ENCODE measurements at regions not wholly inside any gene's neighbourhood (a gene's known extent, or its start where the extent isn't known, plus 50 kb on each side); places are given as distances from the start of the nearest gene placed in this dataset.

GRCh38 chr6:77183447-77183846 is 279.8 kb downstream of the HTR1B start:
- no peak overlapping the region for H3K4me3 ChIP-seq (ENCODE audit: control insufficient read depth in 2 of 3, extremely low read depth in 1 of 3, insufficient read depth in 2 of 3, low read depth in 1 of 3, low read length in 3 of 3)
- H3K79me2 ChIP-seq (ENCODE audit: control insufficient read depth, insufficient read depth, low read length), result no peaks in the 10 kb centered on the region
- no peak overlapping the region for H3K4me2 ChIP-seq (ENCODE audit: control insufficient read depth, extremely low read depth, insufficient read depth, low read depth, low read length)
- no peak overlapping the region for H3K27ac ChIP-seq (ENCODE audit: control insufficient read depth, insufficient read depth, low read length)
- H3K27me3 ChIP-seq (ENCODE audit: control insufficient read depth, extremely low read depth, insufficient read depth, low read length), result no peaks in the 10 kb centered on the region
- H4K20me1 ChIP-seq (ENCODE audit: control insufficient read depth, extremely low read depth, insufficient read depth, low read length), result no peaks in the 10 kb centered on the region
- H2AFZ ChIP-seq (ENCODE audit: control insufficient read depth, low read length), result no peak overlapping the region
- FAIRE-seq, result no peak
- dilution Hi-C loops (cut with MboI; ENCODE audit: extremely low pct_ligation_motif_present, low sequenced_read_pairs), result no loop called here
- no peaks in the 10 kb centered on the region for H3K9me1 ChIP-seq (ENCODE audit: control insufficient read depth, extremely low read depth, insufficient read depth, low read length)
- no peaks in the 10 kb centered on the region for H3K36me3 ChIP-seq (ENCODE audit: control insufficient read depth in 2 of 2, extremely low read depth in 1 of 2, insufficient read depth in 2 of 2, low read length in 2 of 2)
- H3K9ac ChIP-seq (ENCODE audit: control insufficient read depth, extremely low read depth, insufficient read depth, low read length), result no peak overlapping the region
- H3K4me1 ChIP-seq (ENCODE audit: control insufficient read depth, extremely low read depth, insufficient read depth, low read length), result no peaks in the 10 kb centered on the region
- TF ChIP-seq EZH2 (IDR thresholded peaks at IDR 0.05; ENCODE audit: low read length) (no peak), CTCF (optimal IDR thresholded peaks at IDR 0.05 in 1 of 3, IDR thresholded peaks at IDR 0.05 in 1 of 3, conservative IDR thresholded peaks at IDR 0.05 in 1 of 3; ENCODE audit: extremely low read depth in 1 of 3, insufficient read depth in 2 of 3, low read length in 3 of 3) (no peak)
- no peak for DNase-seq (ENCODE audit: low read depth, low spot score)
- H3K9me3 ChIP-seq (ENCODE audit: control insufficient read depth, low read depth, low read length), result no peaks in the 10 kb centered on the region

DNA sequence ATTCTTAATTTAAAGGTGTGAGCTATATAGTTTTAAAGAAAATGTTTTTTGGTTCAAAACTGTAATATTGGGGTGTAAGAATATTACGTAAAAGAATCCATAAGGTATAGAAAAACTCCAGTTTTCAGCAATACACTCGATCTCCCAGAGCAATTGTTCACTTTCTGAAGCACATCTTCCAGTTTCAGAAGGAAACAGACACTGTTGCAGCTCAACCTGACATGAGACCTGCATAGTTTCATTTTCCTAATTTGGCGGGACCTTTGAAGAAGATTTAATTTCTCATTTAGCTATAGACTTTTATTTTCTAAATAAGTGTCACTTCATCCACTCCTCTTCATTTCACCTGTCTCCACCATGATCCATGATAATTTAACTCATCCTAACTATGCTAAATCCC is 281.5 kb downstream of the HTR1B start:
- no peak overlapping the region for H3K9ac ChIP-seq (ENCODE audit: control insufficient read depth, extremely low read depth, insufficient read depth, low read length)
- TF ChIP-seq CTCF (optimal IDR thresholded peaks at IDR 0.05 in 1 of 3, IDR thresholded peaks at IDR 0.05 in 1 of 3, conservative IDR thresholded peaks at IDR 0.05 in 1 of 3; ENCODE audit: extremely low read depth in 1 of 3, insufficient read depth in 2 of 3, low read length in 3 of 3) (no peak), EZH2 (IDR thresholded peaks at IDR 0.05; ENCODE audit: low read length) (no peak)
- no peaks in the 10 kb centered on the region for H3K9me1 ChIP-seq (ENCODE audit: control insufficient read depth, extremely low read depth, insufficient read depth, low read length)
- no peak overlapping the region for H3K4me2 ChIP-seq (ENCODE audit: control insufficient read depth, extremely low read depth, insufficient read depth, low read depth, low read length)
- no peaks in the 10 kb centered on the region for H4K20me1 ChIP-seq (ENCODE audit: control insufficient read depth, extremely low read depth, insufficient read depth, low read length)
- H2AFZ ChIP-seq (ENCODE audit: control insufficient read depth, low read length), result no peak overlapping the region
- dilution Hi-C loops (cut with MboI; ENCODE audit: extremely low pct_ligation_motif_present, low sequenced_read_pairs), result no loop called here
- DNase-seq (ENCODE audit: low read depth, low spot score) (no peak), FAIRE-seq (no peak)
- no peak overlapping the region for H3K27ac ChIP-seq (ENCODE audit: control insufficient read depth, insufficient read depth, low read length)
- no peaks in the 10 kb centered on the region for H3K9me3 ChIP-seq (ENCODE audit: control insufficient read depth, low read depth, low read length)
- H3K4me3 ChIP-seq (ENCODE audit: control insufficient read depth in 2 of 3, extremely low read depth in 1 of 3, insufficient read depth in 2 of 3, low read depth in 1 of 3, low read length in 3 of 3), result no peak overlapping the region
- no peaks in the 10 kb centered on the region for H3K79me2 ChIP-seq (ENCODE audit: control insufficient read depth, insufficient read depth, low read length)
- no peaks in the 10 kb centered on the region for H3K27me3 ChIP-seq (ENCODE audit: control insufficient read depth, extremely low read depth, insufficient read depth, low read length)
- H3K36me3 ChIP-seq (ENCODE audit: control insufficient read depth in 2 of 2, extremely low read depth in 1 of 2, insufficient read depth in 2 of 2, low read length in 2 of 2), result no peaks in the 10 kb centered on the region
- no peaks in the 10 kb centered on the region for H3K4me1 ChIP-seq (ENCODE audit: control insufficient read depth, extremely low read depth, insufficient read depth, low read length)

Data from keratinocyte (primary cell).